GM13977 (cell line): ENCODE measurements at regions not wholly inside any gene's neighbourhood (a gene's known extent, or its start where the extent isn't known, plus 50 kb on each side); places are given as distances from the start of the nearest gene placed in this dataset.

Experiments used
- DNase-seq: peaks from one replicate; pipeline ENCODE4 v3.0.0; 2012; ENCODE audit warnings: low spot score
- in situ Hi-C: fragments of 300-500 bp; cut with MboI; formaldehyde crosslinking; loops from one replicate; pipeline ENCODE4 v1.12.0; 2022; ENCODE audit warnings: low sequenced_read_pairs, low pct_unique_long_range_greater_than_20kb, mixed read lengths, inconsistent platforms; ENCODE audit not compliant: unreplicated experiment
- TF ChIP-seq, protein P1 (sequence below): IDR thresholded peaks from 2 replicates; pipeline ENCODE4 v1.5.1; 2012; ENCODE audit warnings: mild to moderate bottlenecking, control low read depth; ENCODE audit not compliant: insufficient read depth; ENCODE audit errors: extremely low read depth, missing control alignments

DNA sequence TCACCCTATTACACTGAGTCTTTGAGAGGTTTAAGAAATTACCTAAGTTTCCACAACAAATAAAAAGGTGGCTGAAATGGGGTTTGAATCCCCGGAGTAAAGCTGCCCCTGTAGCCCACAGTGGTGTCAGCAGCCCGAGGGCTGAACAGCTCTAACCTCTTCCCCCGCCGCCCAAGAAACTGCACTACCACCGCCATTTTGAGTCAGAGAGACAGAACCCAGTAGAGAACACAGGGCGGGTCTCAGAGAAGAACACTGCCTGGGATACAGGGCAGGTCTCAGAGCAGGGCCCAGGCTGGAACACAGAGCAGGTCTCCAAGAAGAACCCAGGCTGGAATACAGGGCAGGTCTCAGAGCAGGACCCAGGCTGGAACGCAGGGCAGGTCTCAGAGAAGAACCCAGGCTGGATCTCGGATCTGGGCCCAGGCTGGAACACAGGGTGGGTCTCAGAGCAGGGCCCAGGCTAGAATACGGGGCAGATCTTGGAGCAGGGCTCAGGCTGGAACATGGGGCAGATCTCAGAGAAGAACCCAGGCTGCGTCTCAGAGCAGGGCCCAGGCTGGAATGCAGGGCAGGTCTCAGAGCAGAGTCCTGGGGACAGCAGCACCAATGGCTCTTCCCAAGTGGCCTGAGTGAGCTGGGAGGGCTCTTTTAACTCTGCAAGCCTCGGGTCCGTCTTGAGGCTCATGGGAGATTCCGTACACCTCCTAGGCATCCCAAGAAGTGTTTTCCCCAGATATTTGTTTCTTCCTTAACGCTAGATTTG, 85.9 kb upstream of the LANCL2 start:
- TF ChIP-seq, protein P1, sequence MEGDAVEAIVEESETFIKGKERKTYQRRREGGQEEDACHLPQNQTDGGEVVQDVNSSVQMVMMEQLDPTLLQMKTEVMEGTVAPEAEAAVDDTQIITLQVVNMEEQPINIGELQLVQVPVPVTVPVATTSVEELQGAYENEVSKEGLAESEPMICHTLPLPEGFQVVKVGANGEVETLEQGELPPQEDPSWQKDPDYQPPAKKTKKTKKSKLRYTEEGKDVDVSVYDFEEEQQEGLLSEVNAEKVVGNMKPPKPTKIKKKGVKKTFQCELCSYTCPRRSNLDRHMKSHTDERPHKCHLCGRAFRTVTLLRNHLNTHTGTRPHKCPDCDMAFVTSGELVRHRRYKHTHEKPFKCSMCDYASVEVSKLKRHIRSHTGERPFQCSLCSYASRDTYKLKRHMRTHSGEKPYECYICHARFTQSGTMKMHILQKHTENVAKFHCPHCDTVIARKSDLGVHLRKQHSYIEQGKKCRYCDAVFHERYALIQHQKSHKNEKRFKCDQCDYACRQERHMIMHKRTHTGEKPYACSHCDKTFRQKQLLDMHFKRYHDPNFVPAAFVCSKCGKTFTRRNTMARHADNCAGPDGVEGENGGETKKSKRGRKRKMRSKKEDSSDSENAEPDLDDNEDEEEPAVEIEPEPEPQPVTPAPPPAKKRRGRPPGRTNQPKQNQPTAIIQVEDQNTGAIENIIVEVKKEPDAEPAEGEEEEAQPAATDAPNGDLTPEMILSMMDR: no peak
- in situ Hi-C loops: loop anchor here (25.0 kb wide), 1 partner anchor 308 kb away; no protein-coding TSS in a partner anchor
- DNase-seq: no peak

DNA sequence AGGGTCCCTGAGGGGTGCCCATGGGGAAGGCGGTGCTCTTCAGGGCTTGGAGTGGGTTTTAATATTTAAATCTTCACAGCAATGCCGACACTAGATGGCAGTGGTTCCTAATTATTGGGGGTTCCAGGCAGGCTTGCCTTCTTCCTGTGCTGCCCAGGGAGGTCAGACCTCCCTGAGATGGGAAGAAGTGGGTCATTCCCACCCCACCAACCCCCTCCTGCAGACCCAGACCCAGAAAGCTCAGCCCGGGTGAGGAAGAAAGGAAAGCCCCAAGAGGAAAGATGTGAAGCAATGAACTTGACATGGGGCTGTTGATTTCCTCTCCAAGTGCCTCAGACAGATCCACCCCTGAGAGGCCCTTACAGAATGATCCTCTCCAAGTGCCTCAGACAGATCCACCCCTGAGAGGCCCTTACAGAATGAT, 85.1 kb upstream of the LANCL2 start:
- peak; percentile 67 for DNase-seq
- in situ Hi-C loops: loop anchor here (10.0 to 25.0 kb wide), 2 partner anchors 135 to 307 kb away; no protein-coding TSS in a partner anchor
- TF ChIP-seq, protein P1: peak; percentile 76

DNA sequence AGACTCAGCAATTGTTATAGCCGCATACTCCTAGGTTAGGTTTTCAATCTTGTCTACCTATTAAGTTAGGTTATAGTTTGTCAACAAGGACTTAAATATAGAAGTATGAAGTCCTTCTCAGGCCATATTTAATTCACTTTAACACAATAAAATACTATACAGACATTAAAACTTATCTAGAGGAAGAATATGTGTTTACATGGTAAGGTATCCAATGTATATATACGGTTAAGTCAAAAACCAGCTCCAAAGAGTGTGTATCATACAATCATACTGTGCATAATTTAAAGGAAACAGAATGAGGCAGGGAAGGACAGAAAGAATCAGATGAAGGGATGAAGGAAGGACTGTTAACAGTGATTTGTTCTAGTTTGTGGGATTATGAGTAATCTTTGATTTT, 79.5 kb upstream of the LANCL2 start:
- DNase-seq: no peak
- TF ChIP-seq, protein P1: no peak
- in situ Hi-C loops: loop anchor here (10.0 to 25.0 kb wide), 2 partner anchors 129 to 302 kb away; no protein-coding TSS in a partner anchor

DNA sequence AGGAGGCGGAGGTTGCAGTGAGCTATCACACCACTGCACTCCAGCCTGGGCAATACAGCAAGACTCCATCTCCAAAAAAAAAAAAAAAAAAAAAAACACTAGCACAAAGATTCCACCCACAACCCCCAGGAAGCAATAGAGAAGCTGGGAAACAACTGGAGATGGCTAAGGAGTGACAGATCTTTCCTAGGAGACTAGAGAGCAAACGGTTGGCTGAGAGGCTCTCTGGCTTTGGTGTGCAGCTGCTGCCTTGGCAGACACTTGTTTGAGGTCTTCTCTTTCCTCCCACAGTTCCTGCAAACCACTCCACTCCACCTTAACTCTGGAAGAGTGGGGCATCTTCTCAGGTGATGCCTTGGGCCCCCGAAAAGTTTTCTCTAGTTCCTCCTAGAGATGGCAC, 78.5 kb upstream of the LANCL2 start:
- in situ Hi-C loops: loop anchor here (10.0 to 25.0 kb wide), 2 partner anchors 128 to 301 kb away; no protein-coding TSS in a partner anchor
- TF ChIP-seq, protein P1: no peak
- no peak for DNase-seq

DNA sequence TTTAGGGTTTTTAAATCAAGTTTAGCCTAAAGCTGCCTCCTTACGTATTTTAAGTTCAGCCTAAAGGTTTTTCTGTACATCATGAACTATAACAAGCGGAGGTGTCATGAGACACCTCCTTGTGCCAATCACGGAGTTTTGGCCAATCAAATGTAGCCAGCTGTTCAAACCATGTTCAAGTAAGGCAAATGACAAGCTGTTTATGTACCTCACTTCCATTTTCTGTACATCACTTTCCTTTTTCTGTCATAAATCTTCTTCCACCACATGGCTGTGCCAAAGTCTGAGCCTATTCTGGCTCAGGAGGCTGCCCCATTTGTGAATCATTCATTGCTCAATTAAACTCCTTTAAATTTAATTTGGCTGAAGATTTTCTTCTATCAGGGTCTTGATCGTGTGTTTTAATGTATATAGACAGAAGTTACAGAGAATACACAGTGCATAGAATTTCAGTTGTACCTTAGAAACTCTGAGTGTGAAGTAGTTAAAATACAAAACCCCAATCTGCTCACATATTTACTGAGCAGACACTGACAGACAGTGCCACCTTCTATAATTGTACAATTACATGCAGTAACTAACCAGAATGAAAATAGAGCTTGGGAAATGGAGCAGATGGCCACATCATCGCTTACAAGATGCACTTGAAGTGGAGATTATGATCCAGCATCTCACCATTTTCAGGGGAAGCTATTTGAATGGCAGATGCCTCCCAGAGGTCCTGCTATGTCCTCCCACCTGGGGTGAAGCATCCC, 76.9 kb upstream of the LANCL2 start:
- in situ Hi-C loops: loop anchor here (10.0 to 25.0 kb wide), 2 partner anchors 127 to 299 kb away; no protein-coding TSS in a partner anchor
- DNase-seq: no peak
- TF ChIP-seq, protein P1: peak; percentile 9

DNA sequence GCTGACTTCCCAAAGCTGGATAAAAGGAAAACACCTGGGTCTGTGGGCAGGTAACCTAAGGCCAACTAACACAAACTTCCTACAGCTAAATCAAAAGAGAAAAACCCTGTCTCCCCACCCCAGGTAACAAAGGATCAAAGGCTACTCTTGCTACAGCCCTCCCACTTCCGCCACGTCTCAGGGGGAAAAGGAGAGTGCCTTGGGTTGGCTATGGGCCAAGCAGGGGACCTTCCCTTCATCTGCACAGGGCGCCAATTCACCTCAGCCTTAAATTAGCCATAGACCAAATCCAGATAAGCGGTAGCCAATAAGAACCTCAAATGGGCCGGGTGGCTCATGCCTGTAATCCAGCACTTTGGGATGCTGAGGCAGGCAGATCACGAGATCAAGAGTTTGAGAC, 69.1 kb upstream of the LANCL2 start:
- in situ Hi-C loops: loop anchor here (25.0 kb wide), 1 partner anchor 291 kb away; no protein-coding TSS in a partner anchor

More for the DNA sequence above, 69.1 kb upstream of the LANCL2 start:
- no peak for DNase-seq
- TF ChIP-seq, protein P1: no peak
